HEK293 (cell line): ENCODE measurements at regions not wholly inside any gene's neighbourhood (a gene's known extent, or its start where the extent isn't known, plus 50 kb on each side); places are given as distances from the start of the nearest gene placed in this dataset.
"Not testable (repeated sequence)": the region's sequence is repeated elsewhere in the genome, so short reads cannot be mapped to it uniquely, and the experiment has no call there.

ENCODE experiments used
- CTCF ChIA-PET: fragments of 350-600 bp; formaldehyde crosslinking; extraction: SDS; loops from one replicate; lab custom pipeline; 2021; ENCODE audit warnings: antibody characterized with exemption; lab: Yijun Ruan, JAX
- POLR2A ChIA-PET: fragments of 300-600 bp; formaldehyde crosslinking; extraction: SDS; loops from one replicate; lab custom pipeline; 2020; ENCODE audit warnings: antibody characterized with exemption, inconsistent platforms; lab: Yijun Ruan, JAX
- H3K27ac ChIP-seq: fragments of 200-500 bp; sonication (Bioruptor generic); 2 replicates; pipeline ENCODE4 v1.5.1; 2014; ENCODE audit warnings: low read depth, low read length, control low read depth, inconsistent platforms; ENCODE audit errors: extremely low read depth
- H3K36me3 ChIP-seq, 2 experiments: fragments of 200-500 bp in 1 of 2; sonication (Bioruptor generic) in 1 of 2; 1 replicate in 1 of 2; 2 replicates in 1 of 2; pipeline ENCODE4 v1.5.1; 2014 to 2017; ENCODE audit warnings: inconsistent platforms in 2 of 2, low read length in 2 of 2; ENCODE audit not compliant: control insufficient read depth in 2 of 2, insufficient read depth in 1 of 2
- H3K4me1 ChIP-seq: fragments of 200-500 bp; sonication (Bioruptor generic); 2 replicates; pipeline ENCODE4 v1.5.1; 2014; ENCODE audit warnings: mild to moderate bottlenecking, low read length, inconsistent platforms; ENCODE audit not compliant: control insufficient read depth, insufficient read depth
- H3K4me3 ChIP-seq: 2 replicates; pipeline ENCODE4 v1.5.1; 2011; ENCODE audit warnings: low read depth, mild to moderate bottlenecking, control low read depth, low read length, moderate library complexity
- H3K9me3 ChIP-seq: fragments of 200-500 bp; sonication (Bioruptor generic); 2 replicates; pipeline ENCODE4 v1.5.1; 2014; ENCODE audit warnings: low read depth, low read length, inconsistent platforms; ENCODE audit not compliant: control insufficient read depth, insufficient read depth
- ATF2 ChIP-seq: fragments of 450-650 bp; formaldehyde crosslinking; IDR thresholded peaks from 2 replicates; pipeline ENCODE4 v1.5.1; 2016; ENCODE audit warnings: missing biosample characterization, missing genetic modification characterization, low read depth
- ELK4 ChIP-seq: IDR thresholded peaks from 2 replicates; pipeline ENCODE4 v1.6.1; 2011; ENCODE audit warnings: mild to moderate bottlenecking, low read depth, low read length, borderline replicate concordance
- HOXC10 ChIP-seq: sonication (generic); formaldehyde crosslinking; IDR thresholded peaks from 2 replicates; pipeline ENCODE4 v1.8.1; 2023; ENCODE audit warnings: mild to moderate bottlenecking, missing genetic modification reagents
- INSM2 ChIP-seq: fragments of 450-650 bp; formaldehyde crosslinking; IDR thresholded peaks from 2 replicates; pipeline ENCODE4 v1.5.1; 2016; ENCODE audit warnings: missing biosample characterization, missing genetic modification characterization
- SP7 ChIP-seq: fragments of 450-650 bp; formaldehyde crosslinking; IDR thresholded peaks from 2 replicates; pipeline ENCODE4 v1.5.1; 2016; ENCODE audit warnings: missing biosample characterization, missing genetic modification characterization
- TCF7L2 ChIP-seq: IDR thresholded peaks from 2 replicates; pipeline ENCODE4 v1.6.1; 2011; ENCODE audit warnings: low read depth, mild to moderate bottlenecking, inconsistent platforms, low read length, moderate library complexity, borderline replicate concordance
- ZBTB17 ChIP-seq: fragments of 450-650 bp; formaldehyde crosslinking; IDR thresholded peaks from 2 replicates; pipeline ENCODE4 v1.5.1; 2016; ENCODE audit warnings: missing biosample characterization, missing genetic modification characterization
- ZBTB6 ChIP-seq: fragments of 450-650 bp; formaldehyde crosslinking; IDR thresholded peaks from 2 replicates; pipeline ENCODE4 v1.5.1; 2017; ENCODE audit warnings: missing biosample characterization, missing genetic modification characterization
- ZBTB8A ChIP-seq: fragments of 450-650 bp; formaldehyde crosslinking; IDR thresholded peaks from 2 replicates; pipeline ENCODE4 v1.5.1; 2016; ENCODE audit warnings: missing biosample characterization, missing genetic modification characterization
- ZNF155 ChIP-seq: fragments of 450-650 bp; formaldehyde crosslinking; IDR thresholded peaks from 2 replicates; pipeline ENCODE4 v1.5.1; 2016; ENCODE audit warnings: missing biosample characterization, missing genetic modification characterization
- ZNF26 ChIP-seq: fragments of 450-650 bp; formaldehyde crosslinking; IDR thresholded peaks from 2 replicates; pipeline ENCODE4 v1.5.1; 2016; ENCODE audit warnings: missing biosample characterization, missing genetic modification characterization
- ZNF366 ChIP-seq: fragments of 450-650 bp; formaldehyde crosslinking; conservative IDR thresholded peaks from 2 replicates; pipeline ENCODE4 v1.5.1; 2016; ENCODE audit warnings: missing biosample characterization, missing genetic modification characterization
- ZNF513 ChIP-seq: fragments of 450-650 bp; IDR thresholded peaks from 2 replicates; pipeline ENCODE4 v1.5.1; 2018; ENCODE audit warnings: missing biosample characterization, missing genetic modification characterization
- ZNF571 ChIP-seq: fragments of 450-650 bp; formaldehyde crosslinking; IDR thresholded peaks from 2 replicates; pipeline ENCODE4 v1.5.0; 2017; ENCODE audit warnings: missing biosample characterization, missing genetic modification characterization
- ZNF580 ChIP-seq: fragments of 450-650 bp; formaldehyde crosslinking; IDR thresholded peaks from 2 replicates; pipeline ENCODE4 v1.5.1; 2016; ENCODE audit warnings: missing biosample characterization, missing genetic modification characterization
- ZNF629 ChIP-seq: fragments of 450-650 bp; formaldehyde crosslinking; IDR thresholded peaks from 2 replicates; pipeline ENCODE4 v1.5.1; 2017; ENCODE audit warnings: missing biosample characterization, missing genetic modification characterization

- H3K9me3 ChIP-seq, H3K36me3 ChIP-seq, H3K4me1 ChIP-seq, H3K4me3 ChIP-seq, POLR2A ChIA-PET, H3K27ac ChIP-seq: not testable (repeated sequence)
- TF ChIP-seq ZBTB17 (peak; percentile 100), ZNF366 (tag by site-specific recombination) (peak; percentile 79)
- CTCF ChIA-PET: interaction anchor here (0.7 kb wide), 1 partner anchor 20 kb away, joined by 3 read pairs; no protein-coding TSS in a partner anchor
Observed at GRCh38 chr1:22336274-22336673, 115.4 kb upstream of the ZBTB40 start.

GRCh38 chr1:22336696-22337545 lies 114.7 kb upstream of the ZBTB40 start:
- peak; percentile 94 for TF ChIP-seq ZNF366 (tag by site-specific recombination)
- TF ChIP-seq ZBTB6 (tag by site-specific recombination): peak; percentile 44; the same call in 1 of the 2 replicates
- TF ChIP-seq ZBTB17: peak; percentile 100
- TF ChIP-seq, all 188 proteins: peak for 3; not testable (repeated sequence) for 185
- CTCF ChIA-PET, H3K27ac ChIP-seq, H3K4me3 ChIP-seq, POLR2A ChIA-PET, H3K4me1 ChIP-seq, H3K36me3 ChIP-seq, H3K9me3 ChIP-seq: not testable (repeated sequence)

- ChIA-PET CTCF (interaction anchor here (1.5 kb wide), 1 partner anchor 21 kb away, joined by 6 read pairs; no protein-coding TSS in a partner anchor), POLR2A (no interaction called here)
- Histone ChIP-seq H3K27ac (no peak overlapping the region), H3K9me3 (no peaks in the 10 kb centered on the region), H3K4me3 (no peak overlapping the region), H3K36me3 (no peaks in the 10 kb centered on the region), H3K4me1 (no peaks in the 10 kb centered on the region)
- TF ChIP-seq ATF2: peak; percentile 40; the same call in 1 of the 2 replicates
- TF ChIP-seq ZNF580: no peak
Observed at GRCh38 chr1:22338071-22338765, 113.4 kb upstream of the ZBTB40 start.

- ChIA-PET CTCF (interaction anchor here (1.5 kb wide), 1 partner anchor 22 kb away, joined by 6 read pairs; no protein-coding TSS in a partner anchor), POLR2A (no interaction called here)
- H3K4me3 ChIP-seq: no peak overlapping the region
- H3K9me3 ChIP-seq: no peaks in the 10 kb centered on the region
- H3K4me1 ChIP-seq: no peaks in the 10 kb centered on the region
- no peak overlapping the region for H3K27ac ChIP-seq
- no peaks in the 10 kb centered on the region for H3K36me3 ChIP-seq
- TF ChIP-seq ZNF629: no peak
- TF ChIP-seq ZNF513 (tag by site-specific recombination): no peak
- TF ChIP-seq INSM2 (tag by site-specific recombination): no peak
- no peak for TF ChIP-seq HOXC10 (CRISPR knock-in tag)
- TF ChIP-seq SP7 (tag by site-specific recombination): no peak
- TF ChIP-seq ZBTB8A (tag by site-specific recombination): no peak
- TF ChIP-seq ZNF26 (tag by site-specific recombination): no peak
- no peak for TF ChIP-seq ZNF571 (tag by site-specific recombination)
- TF ChIP-seq ZNF155 (tag by site-specific recombination): no peak
- TF ChIP-seq ELK4: no peak
- no peak for TF ChIP-seq TCF7L2
Observed at GRCh38 chr1:22339237-22339636, 112.4 kb upstream of the ZBTB40 start.
